Keratinocyte (primary cell): ENCODE measurements at regions not wholly inside any gene's neighbourhood (a gene's known extent, or its start where the extent isn't known, plus 50 kb on each side); places are given as distances from the start of the nearest gene placed in this dataset.

Source experiments
- DNase-seq: peaks from one replicate; pipeline ENCODE4 v3.0.0-alpha.2; 2011; ENCODE audit warnings: low read depth, missing footprints, low spot score
- FAIRE-seq: peaks from 2 replicates; lab custom pipeline; 2011; peaks lifted over from hg19 to GRCh38; lab: Jason Lieb, UNC
- H2AFZ ChIP-seq: 2 replicates; pipeline ENCODE4 v1.6.0; 2012; ENCODE audit warnings: low read length, control low read depth, inconsistent platforms; ENCODE audit not compliant: control insufficient read depth
- H3K27ac ChIP-seq: 2 replicates; pipeline ENCODE4 v1.5.1; 2011; ENCODE audit warnings: low read length; ENCODE audit not compliant: control insufficient read depth, insufficient read depth
- H3K27me3 ChIP-seq: 3 replicates; pipeline ENCODE4 v1.6.0; 2011; ENCODE audit warnings: low read length; ENCODE audit not compliant: control insufficient read depth, insufficient read depth; ENCODE audit errors: extremely low read depth
- H3K36me3 ChIP-seq, 2 experiments: 2 replicates in 1 of 2; 3 replicates in 1 of 2; pipeline ENCODE4 v1.5.1; 2011; ENCODE audit warnings: low read length in 2 of 2, mild to moderate bottlenecking in 1 of 2; ENCODE audit not compliant: control insufficient read depth in 2 of 2, insufficient read depth in 2 of 2; ENCODE audit errors: extremely low read depth in 1 of 2
- H3K4me1 ChIP-seq: 3 replicates; pipeline ENCODE4 v1.5.1; 2011; ENCODE audit warnings: low read length; ENCODE audit not compliant: control insufficient read depth, insufficient read depth; ENCODE audit errors: extremely low read depth
- H3K4me2 ChIP-seq: 3 replicates; pipeline ENCODE4 v1.6.0; 2011; ENCODE audit warnings: low read depth, low read length; ENCODE audit not compliant: control insufficient read depth, insufficient read depth; ENCODE audit errors: extremely low read depth
- H3K4me3 ChIP-seq, 3 experiments: fragments of 200-600 bp in 1 of 3; sonication (generic) in 1 of 3; 2 replicates in 2 of 3; 3 replicates in 1 of 3; pipeline ENCODE4 v1.5.1; 2011 to 2016; ENCODE audit warnings: low read length in 3 of 3, mild to moderate bottlenecking in 3 of 3, control low read depth in 2 of 3, inconsistent platforms in 1 of 3, low read depth in 1 of 3, mixed read lengths in 1 of 3, mixed run types in 1 of 3, moderate library complexity in 1 of 3; ENCODE audit not compliant: control insufficient read depth in 2 of 3, insufficient read depth in 2 of 3; ENCODE audit errors: extremely low read depth in 1 of 3
- H3K79me2 ChIP-seq: 2 replicates; pipeline ENCODE4 v1.6.0; 2012; ENCODE audit warnings: low read length; ENCODE audit not compliant: control insufficient read depth, insufficient read depth
- H3K9ac ChIP-seq: 3 replicates; pipeline ENCODE4 v1.6.0; 2011; ENCODE audit warnings: low read length; ENCODE audit not compliant: control insufficient read depth, insufficient read depth; ENCODE audit errors: extremely low read depth
- H3K9me1 ChIP-seq: 3 replicates; pipeline ENCODE4 v1.6.0; 2011; ENCODE audit warnings: low read length; ENCODE audit not compliant: control insufficient read depth, insufficient read depth; ENCODE audit errors: extremely low read depth
- H3K9me3 ChIP-seq: 2 replicates; pipeline ENCODE4 v1.5.1; 2012; ENCODE audit warnings: low read depth, low read length; ENCODE audit not compliant: control insufficient read depth
- H4K20me1 ChIP-seq: 3 replicates; pipeline ENCODE4 v1.6.0; 2011; ENCODE audit warnings: low read length; ENCODE audit not compliant: control insufficient read depth, insufficient read depth; ENCODE audit errors: extremely low read depth
- CTCF ChIP-seq, 3 experiments: IDR thresholded peaks in 1 of 3; conservative IDR thresholded peaks in 1 of 3; optimal IDR thresholded peaks in 1 of 3; 2 replicates in 2 of 3; 3 replicates in 1 of 3; pipeline versions ENCODE3 to v1.5.1; 2011; ENCODE audit warnings: low read length in 3 of 3, mild to moderate bottlenecking in 3 of 3, moderate library complexity in 2 of 3, control low read depth in 1 of 3, inconsistent platforms in 1 of 3; ENCODE audit not compliant: insufficient read depth in 2 of 3; ENCODE audit errors: extremely low read depth in 1 of 3
- EZH2 ChIP-seq: IDR thresholded peaks from one replicate; pipeline ENCODE4 v1.6.1; 2012; ENCODE audit warnings: inconsistent platforms, mild to moderate bottlenecking, low read length, moderate library complexity
- dilution Hi-C: fragments of 300-500 bp; cut with MboI; formaldehyde crosslinking; loops from one replicate; pipeline ENCODE4 v1.7.0; 2020; ENCODE audit warnings: low sequenced_read_pairs; ENCODE audit not compliant: extremely low pct_ligation_motif_present

- DNase-seq (no peak), FAIRE-seq (no peak)
- dilution Hi-C loops, result no loop called here
- Histone ChIP-seq H3K36me3 (no peaks in the 10 kb centered on the region), H3K27me3 (no peaks in the 10 kb centered on the region), H3K27ac (no peak overlapping the region), H2AFZ (no peak overlapping the region), H4K20me1 (no peaks in the 10 kb centered on the region), H3K9ac (no peak overlapping the region), H3K4me1 (no peaks in the 10 kb centered on the region), H3K9me3 (peaks cover 4% of the 10 kb centered on the region), H3K4me3 (no peak overlapping the region), H3K4me2 (no peak overlapping the region), H3K79me2 (no peaks in the 10 kb centered on the region), H3K9me1 (no peaks in the 10 kb centered on the region)
- TF ChIP-seq EZH2 (no peak), CTCF (optimal IDR thresholded peaks at IDR 0.05 in 1 of 3, IDR thresholded peaks at IDR 0.05 in 1 of 3, conservative IDR thresholded peaks at IDR 0.05 in 1 of 3; ENCODE audit: extremely low read depth in 1 of 3, insufficient read depth in 2 of 3, low read length in 3 of 3) (no peak)
These were observed 384.0 kb upstream of the TMEM132C start for GRCh38 chr12:127883013-127883412.

- Histone ChIP-seq H3K27me3 (no peaks in the 10 kb centered on the region), H3K9ac (no peak overlapping the region), H3K36me3 (no peaks in the 10 kb centered on the region), H3K4me1 (no peaks in the 10 kb centered on the region), H3K79me2 (no peaks in the 10 kb centered on the region), H3K4me3 (no peak overlapping the region), H3K4me2 (no peak overlapping the region), H4K20me1 (no peaks in the 10 kb centered on the region), H3K27ac (no peak overlapping the region), H2AFZ (no peak overlapping the region), H3K9me1 (no peaks in the 10 kb centered on the region), H3K9me3 (no peaks in the 10 kb centered on the region)
- no peak for TF ChIP-seq CTCF (optimal IDR thresholded peaks at IDR 0.05 in 1 of 3, IDR thresholded peaks at IDR 0.05 in 1 of 3, conservative IDR thresholded peaks at IDR 0.05 in 1 of 3; ENCODE audit: extremely low read depth in 1 of 3, insufficient read depth in 2 of 3, low read length in 3 of 3)
- no peak for TF ChIP-seq EZH2
- dilution Hi-C loops, result no loop called here
- FAIRE-seq (no peak), DNase-seq (no peak)
These were observed 380.8 kb upstream of the TMEM132C start for GRCh38 chr12:127885954-127886750.
